ENCODE measurements at regions not wholly inside any gene's neighbourhood (a gene's known extent, or its start where the extent isn't known, plus 50 kb on each side); places are given as distances from the start of the nearest gene placed in this dataset.

GRCh38 chr2:19577723-19578122, 219.3 kb upstream of the OSR1 start:
- Histone ChIP-seq H3K4me2 (ENCODE audit: low read depth, low read length) (no peak overlapping the region), H3K4me3 (ENCODE audit: low read length) (no peak overlapping the region), H3K9ac (ENCODE audit: low read length) (no peak overlapping the region), H3K27me3 (replicated peaks; ENCODE audit: insufficient read depth, low read length) (no peaks in the 10 kb centered on the region), H3K9me3 (replicated peaks; ENCODE audit: insufficient read depth, low read length) (no peaks in the 10 kb centered on the region), H3K9me2 (replicated peaks; ENCODE audit: insufficient read depth, low read length) (no peaks in the 10 kb centered on the region), H3K36me3 (replicated peaks; ENCODE audit: insufficient read depth, low read length) (no peaks in the 10 kb centered on the region), H4K20me1 (ENCODE audit: insufficient read depth, low read length) (no peaks in the 10 kb centered on the region), H3K79me2 (ENCODE audit: low read length) (no peaks in the 10 kb centered on the region), H2AFZ (ENCODE audit: low read length) (no peak overlapping the region), H3K4me1 (ENCODE audit: low read length) (no peaks in the 10 kb centered on the region), H3F3A (ENCODE audit: insufficient read depth, low read length) (no peaks in the 10 kb centered on the region), H3K27ac (ENCODE audit: low read length) (no peak overlapping the region)
- TF ChIP-seq, protein P1, sequence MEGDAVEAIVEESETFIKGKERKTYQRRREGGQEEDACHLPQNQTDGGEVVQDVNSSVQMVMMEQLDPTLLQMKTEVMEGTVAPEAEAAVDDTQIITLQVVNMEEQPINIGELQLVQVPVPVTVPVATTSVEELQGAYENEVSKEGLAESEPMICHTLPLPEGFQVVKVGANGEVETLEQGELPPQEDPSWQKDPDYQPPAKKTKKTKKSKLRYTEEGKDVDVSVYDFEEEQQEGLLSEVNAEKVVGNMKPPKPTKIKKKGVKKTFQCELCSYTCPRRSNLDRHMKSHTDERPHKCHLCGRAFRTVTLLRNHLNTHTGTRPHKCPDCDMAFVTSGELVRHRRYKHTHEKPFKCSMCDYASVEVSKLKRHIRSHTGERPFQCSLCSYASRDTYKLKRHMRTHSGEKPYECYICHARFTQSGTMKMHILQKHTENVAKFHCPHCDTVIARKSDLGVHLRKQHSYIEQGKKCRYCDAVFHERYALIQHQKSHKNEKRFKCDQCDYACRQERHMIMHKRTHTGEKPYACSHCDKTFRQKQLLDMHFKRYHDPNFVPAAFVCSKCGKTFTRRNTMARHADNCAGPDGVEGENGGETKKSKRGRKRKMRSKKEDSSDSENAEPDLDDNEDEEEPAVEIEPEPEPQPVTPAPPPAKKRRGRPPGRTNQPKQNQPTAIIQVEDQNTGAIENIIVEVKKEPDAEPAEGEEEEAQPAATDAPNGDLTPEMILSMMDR (IDR thresholded peaks at IDR 0.05; ENCODE audit: low read length), result no peak
- no peak for TF ChIP-seq EZH2phosphoT487 (IDR thresholded peaks at IDR 0.05; ENCODE audit: low read length)
- no peak for TF ChIP-seq EZH2 (optimal IDR thresholded peaks at IDR 0.05; ENCODE audit: low read depth, low read length)
- no peak for DNase-seq

GRCh38 chr2:19576411-19576810, 218.0 kb upstream of the OSR1 start:
- H2AFZ ChIP-seq (ENCODE audit: low read length), result no peak overlapping the region
- no peaks in the 10 kb centered on the region for H4K20me1 ChIP-seq (ENCODE audit: insufficient read depth, low read length)
- no peak overlapping the region for H3K27ac ChIP-seq (ENCODE audit: low read length)
- H3K4me2 ChIP-seq (ENCODE audit: low read depth, low read length), result no peak overlapping the region
- H3F3A ChIP-seq (ENCODE audit: insufficient read depth, low read length), result no peaks in the 10 kb centered on the region
- H3K9me2 ChIP-seq (replicated peaks; ENCODE audit: insufficient read depth, low read length), result no peaks in the 10 kb centered on the region
- no peak overlapping the region for H3K9ac ChIP-seq (ENCODE audit: low read length)
- H3K79me2 ChIP-seq (ENCODE audit: low read length), result no peaks in the 10 kb centered on the region
- no peaks in the 10 kb centered on the region for H3K27me3 ChIP-seq (replicated peaks; ENCODE audit: insufficient read depth, low read length)
- no peaks in the 10 kb centered on the region for H3K4me1 ChIP-seq (ENCODE audit: low read length)
- no peaks in the 10 kb centered on the region for H3K9me3 ChIP-seq (replicated peaks; ENCODE audit: insufficient read depth, low read length)
- TF ChIP-seq EZH2phosphoT487 (IDR thresholded peaks at IDR 0.05; ENCODE audit: low read length) (no peak), EZH2 (optimal IDR thresholded peaks at IDR 0.05; ENCODE audit: low read depth, low read length) (no peak)
- TF ChIP-seq, protein P1 (IDR thresholded peaks at IDR 0.05; ENCODE audit: low read length), result no peak
- DNase-seq, result no peak
- no peak overlapping the region for H3K4me3 ChIP-seq (ENCODE audit: low read length)
- no peaks in the 10 kb centered on the region for H3K36me3 ChIP-seq (replicated peaks; ENCODE audit: insufficient read depth, low read length)

GRCh38 chr2:19575641-19576040, 217.2 kb upstream of the OSR1 start:
- no peak for DNase-seq
- no peaks in the 10 kb centered on the region for H3K27me3 ChIP-seq (replicated peaks; ENCODE audit: insufficient read depth, low read length)
- no peaks in the 10 kb centered on the region for H3K9me2 ChIP-seq (replicated peaks; ENCODE audit: insufficient read depth, low read length)
- H3K36me3 ChIP-seq (replicated peaks; ENCODE audit: insufficient read depth, low read length), result no peaks in the 10 kb centered on the region
- no peak overlapping the region for H3K27ac ChIP-seq (ENCODE audit: low read length)
- no peak overlapping the region for H2AFZ ChIP-seq (ENCODE audit: low read length)
- H3K4me1 ChIP-seq (ENCODE audit: low read length), result no peaks in the 10 kb centered on the region
- TF ChIP-seq EZH2phosphoT487 (IDR thresholded peaks at IDR 0.05; ENCODE audit: low read length) (no peak), EZH2 (optimal IDR thresholded peaks at IDR 0.05; ENCODE audit: low read depth, low read length) (no peak)
- TF ChIP-seq, protein P1 (IDR thresholded peaks at IDR 0.05; ENCODE audit: low read length), result no peak
- H3K79me2 ChIP-seq (ENCODE audit: low read length), result no peaks in the 10 kb centered on the region
- no peaks in the 10 kb centered on the region for H4K20me1 ChIP-seq (ENCODE audit: insufficient read depth, low read length)
- H3K4me3 ChIP-seq (ENCODE audit: low read length), result no peak overlapping the region
- no peak overlapping the region for H3K9ac ChIP-seq (ENCODE audit: low read length)
- H3F3A ChIP-seq (ENCODE audit: insufficient read depth, low read length), result no peaks in the 10 kb centered on the region
- no peak overlapping the region for H3K4me2 ChIP-seq (ENCODE audit: low read depth, low read length)
- H3K9me3 ChIP-seq (replicated peaks; ENCODE audit: insufficient read depth, low read length), result no peaks in the 10 kb centered on the region

Measured in MM.1S (cell line).